ENCODE measurements at regions not wholly inside any gene's neighbourhood (a gene's known extent, or its start where the extent isn't known, plus 50 kb on each side); places are given as distances from the start of the nearest gene placed in this dataset.
A peak's percentile ranks its signal among the peaks of the same experiment; 100 is the strongest.
"Not testable (repeated sequence)": the region's sequence is repeated elsewhere in the genome, so short reads cannot be mapped to it uniquely, and the experiment has no call there.

DNA sequence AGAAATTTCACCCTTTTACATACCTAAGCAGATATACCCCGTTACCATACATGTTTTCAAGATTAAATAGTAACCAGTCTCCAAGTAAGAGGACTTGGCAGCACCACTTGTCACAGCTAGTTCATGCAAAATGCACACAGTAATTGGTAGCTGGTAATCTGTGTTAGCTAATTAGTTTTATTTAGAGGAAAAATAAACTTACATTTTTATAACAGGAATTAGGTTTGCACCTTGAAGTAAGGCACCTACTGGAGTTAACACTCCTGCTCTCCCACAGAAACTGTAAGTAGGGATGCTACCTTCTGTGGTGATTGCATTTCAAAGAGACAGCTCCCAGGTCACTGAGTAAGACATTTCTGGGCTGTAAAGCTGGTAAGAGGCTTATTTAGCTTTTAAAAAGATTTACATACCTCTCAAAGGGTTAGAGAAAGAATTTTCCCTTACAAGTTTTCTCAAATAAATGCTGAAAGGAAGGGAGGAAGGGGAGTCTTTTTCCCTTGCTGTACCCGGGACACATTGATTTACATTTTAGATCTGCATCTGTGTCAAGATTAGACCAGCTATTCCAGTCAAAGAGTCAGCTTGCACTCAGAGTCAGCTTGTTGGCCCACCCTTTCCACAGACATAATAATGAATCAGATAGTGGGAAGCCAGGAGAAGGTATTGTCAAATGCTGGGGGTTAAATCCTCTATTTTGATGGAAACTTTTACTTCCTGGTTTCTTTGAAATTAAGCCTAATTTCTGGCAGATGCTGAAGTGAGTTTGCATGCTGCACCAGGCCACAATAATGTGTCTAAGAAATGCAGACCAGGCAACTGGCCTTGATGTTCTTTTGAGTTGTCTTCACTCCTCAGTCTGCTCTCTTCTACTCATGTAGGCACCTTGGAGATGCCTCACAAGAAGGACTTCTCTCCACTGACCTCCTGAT, 77.6 kb upstream of the CHD2 start:
- DNase-seq (ENCODE audit: low read depth in 2 of 2) = no peak

DNA sequence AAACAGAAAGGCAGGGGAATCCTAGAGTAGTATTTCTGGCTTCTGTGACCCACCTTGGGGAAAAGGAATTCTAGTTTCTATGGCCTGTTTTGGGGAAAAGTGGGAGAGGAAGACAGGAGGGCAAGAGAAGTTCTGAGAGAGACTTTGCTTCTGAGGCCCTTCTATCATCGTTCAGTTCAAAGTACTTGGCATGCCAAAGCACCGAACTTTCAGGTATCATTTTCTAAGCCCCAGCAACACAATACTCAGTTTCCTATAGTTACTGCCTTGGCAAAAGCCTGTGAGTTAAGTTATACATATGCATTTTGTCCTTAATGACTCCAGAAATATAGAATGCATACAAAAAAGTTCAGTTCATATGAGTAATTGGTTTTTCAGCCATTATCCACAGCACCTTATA, 74.1 kb upstream of the CHD2 start:
- DNase-seq (ENCODE audit: low read depth in 2 of 2) = no peak

DNA sequence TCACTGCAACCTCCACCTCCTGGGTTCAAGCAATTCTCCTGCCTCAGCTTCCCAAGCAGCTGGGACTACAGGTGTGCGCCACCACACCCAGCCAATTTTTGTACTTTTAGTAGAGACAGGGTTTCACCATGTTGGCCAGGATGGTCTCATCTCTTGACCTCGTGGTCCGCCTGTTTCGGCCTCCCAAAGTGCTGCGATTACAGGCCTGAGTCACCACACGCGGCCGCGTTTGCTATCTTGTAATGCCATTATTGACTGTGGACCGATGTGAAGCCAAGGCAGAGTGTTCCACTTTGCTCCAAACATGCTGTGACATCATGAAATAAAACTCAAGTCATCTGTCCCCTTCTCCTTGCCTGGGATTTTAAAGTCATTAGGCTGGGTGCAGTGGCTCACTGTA, 72.1 kb upstream of the CHD2 start:
- not testable (repeated sequence) for DNase-seq (ENCODE audit: low read depth in 2 of 2)

DNA sequence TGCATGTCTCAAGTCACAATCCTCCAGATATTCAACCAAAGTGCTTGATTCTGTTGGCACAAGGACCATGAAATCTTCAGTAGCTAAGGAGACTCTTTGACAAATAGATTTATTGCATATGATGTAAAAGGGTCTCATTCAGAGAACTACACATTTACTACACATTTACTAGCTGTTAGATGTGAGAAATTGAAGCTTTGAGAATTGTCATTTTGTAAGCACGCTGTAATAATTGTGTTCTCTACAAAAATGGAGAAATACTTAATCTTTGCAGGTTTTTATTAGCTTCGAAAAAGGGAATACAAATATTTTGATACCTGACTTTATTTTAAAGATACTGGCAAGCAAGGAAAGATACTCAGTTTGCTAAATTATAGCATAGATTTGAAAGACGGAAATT, 70.2 kb upstream of the CHD2 start:
- no peak for DNase-seq (ENCODE audit: low read depth in 2 of 2)

DNA sequence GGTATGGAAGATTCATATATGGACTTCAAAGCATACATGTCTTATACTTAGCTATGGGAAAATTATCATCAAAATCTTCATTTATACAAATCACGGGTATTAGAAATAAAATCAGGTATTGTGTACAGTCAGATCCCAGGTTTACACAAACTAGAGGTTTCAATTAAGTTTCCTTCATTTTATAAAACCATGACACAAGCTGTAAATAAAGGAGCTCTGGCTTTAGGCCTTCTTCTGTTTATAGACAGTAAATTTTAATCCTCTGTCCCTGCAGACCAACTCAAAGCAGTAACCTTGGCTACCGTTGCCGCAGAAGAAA, 68.8 kb upstream of the CHD2 start:
- no peak for DNase-seq (ENCODE audit: low read depth in 2 of 2)

DNA sequence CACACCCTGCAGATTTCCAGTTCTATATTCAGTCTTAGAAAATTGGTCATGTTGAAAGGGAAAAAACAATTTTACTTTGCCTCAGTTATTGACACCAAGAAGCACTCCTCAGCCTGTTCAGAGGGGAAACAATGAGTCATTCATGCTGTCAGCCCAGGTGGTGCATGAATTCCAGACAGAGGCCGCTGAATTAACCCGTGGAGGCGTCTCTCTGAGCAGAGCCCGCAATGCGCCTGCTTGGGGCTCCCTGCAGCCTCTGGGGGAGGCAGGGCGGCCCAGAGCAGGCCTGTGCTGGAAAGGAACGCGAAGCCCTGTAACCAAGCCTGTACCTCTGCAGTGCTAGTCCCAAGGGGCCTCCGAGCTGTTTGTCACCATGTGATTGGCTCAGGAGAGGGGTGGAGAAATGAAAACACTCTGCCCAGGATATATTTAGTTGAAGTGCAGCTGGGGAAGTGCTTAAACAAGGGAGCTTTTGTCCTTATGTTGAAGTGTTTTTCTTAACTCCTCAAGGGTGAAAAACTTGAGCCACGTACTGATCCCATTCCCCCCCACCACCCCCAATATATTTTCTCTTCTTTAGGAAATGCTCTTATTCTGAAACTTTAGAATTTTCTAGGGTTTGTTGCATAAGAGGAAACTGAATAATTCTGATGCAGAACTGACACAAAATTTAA, 68.3 kb upstream of the CHD2 start:
- DNase-seq (ENCODE audit: low read depth in 2 of 2) = peak; percentile 64 to 84

DNA sequence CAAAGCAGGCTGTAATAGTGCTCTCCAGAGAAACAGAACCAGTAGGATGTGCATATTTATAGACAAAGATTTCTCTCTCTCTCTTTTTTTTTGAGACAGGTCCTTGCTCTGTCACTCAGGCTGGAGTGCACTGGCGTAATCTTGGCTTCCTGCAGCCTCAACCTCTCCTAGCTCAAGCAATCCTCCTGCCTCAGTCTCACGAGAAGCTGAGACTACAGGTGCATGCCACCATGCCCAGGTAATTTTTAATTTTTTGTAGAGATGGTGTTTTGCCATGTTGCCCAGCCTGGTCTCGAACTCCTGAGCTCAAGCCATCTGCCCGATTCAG, 67.1 kb upstream of the CHD2 start:
- DNase-seq (ENCODE audit: low read depth in 2 of 2) = no peak

DNA sequence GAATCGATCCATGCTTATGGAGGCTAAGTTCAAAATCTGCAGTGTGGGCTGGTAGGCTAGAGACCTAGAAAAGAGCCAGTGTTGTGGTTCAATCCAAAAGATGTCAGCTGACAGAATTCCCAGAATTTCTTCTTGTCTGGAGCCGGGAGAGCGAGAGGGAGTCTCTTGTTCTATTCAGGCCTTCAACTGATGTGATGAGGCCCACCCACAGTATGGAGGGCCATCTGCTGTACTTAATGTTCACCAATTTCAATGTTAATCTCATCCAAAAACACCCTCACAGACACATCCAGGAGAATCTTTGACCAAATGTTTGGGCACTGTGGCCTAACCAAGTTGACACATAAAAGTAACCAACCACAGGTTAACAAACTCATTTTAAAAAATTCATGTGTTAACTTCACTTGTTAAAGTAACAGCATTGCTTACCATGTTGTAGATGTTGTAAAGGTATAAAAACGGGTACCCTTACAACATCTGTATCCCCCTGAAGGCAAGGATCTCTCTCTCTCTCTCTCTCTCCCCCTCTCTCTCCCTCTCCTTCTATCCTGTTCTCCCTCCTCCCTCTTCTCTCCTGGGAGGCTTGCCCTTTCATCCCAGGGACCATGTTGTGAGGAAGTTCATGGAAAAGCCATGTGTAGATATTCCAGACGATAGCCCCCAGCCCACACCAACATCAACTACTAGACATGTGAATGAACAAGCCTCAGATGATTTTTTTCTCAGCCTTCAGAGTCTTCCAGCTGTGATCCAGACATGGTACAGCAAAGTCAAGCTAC, 66.4 kb upstream of the CHD2 start:
- DNase-seq (ENCODE audit: low read depth in 2 of 2) = no peak

DNA sequence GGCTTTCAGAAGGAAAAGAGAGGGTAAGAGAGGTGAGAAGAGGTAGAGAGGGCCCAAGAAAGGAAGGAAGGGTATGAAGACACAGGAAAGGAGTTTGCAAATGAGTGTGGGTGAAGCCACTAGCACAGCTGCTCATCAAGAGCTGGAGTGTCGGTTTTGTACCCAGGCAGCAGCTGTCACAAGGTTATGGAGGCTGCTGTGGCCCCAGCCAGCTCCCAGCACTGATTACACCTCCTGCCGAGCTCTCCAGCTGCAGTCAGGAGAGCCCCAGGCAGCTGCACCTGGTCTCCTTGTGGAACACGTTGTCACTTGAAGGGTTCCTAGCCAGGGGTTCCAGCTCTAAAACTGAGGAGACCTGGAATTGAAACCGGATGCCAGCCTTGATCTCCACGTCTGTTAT, 60.4 kb upstream of the CHD2 start:
- DNase-seq (ENCODE audit: low read depth in 2 of 2) = no peak

DNA sequence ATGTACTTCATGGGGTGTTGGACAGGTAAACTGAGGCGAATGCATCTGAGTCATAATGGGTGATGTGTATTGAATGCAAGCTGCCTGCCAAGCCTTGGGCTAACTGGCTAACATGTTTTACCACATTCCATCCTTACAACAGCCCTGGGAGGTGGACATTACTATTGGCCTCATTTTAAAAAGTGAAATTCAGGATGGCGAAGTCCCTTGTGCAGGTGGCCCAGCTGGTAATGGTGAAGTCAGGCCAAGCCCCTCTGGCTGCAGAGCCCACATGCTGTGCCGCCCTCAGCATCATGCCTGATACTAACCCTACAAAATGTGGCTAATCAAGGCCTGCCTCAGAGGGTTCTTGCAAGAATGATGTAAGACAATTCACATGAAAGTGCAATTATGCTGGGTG, 60.0 kb upstream of the CHD2 start:
- DNase-seq (ENCODE audit: low read depth in 2 of 2) = no peak

DNA sequence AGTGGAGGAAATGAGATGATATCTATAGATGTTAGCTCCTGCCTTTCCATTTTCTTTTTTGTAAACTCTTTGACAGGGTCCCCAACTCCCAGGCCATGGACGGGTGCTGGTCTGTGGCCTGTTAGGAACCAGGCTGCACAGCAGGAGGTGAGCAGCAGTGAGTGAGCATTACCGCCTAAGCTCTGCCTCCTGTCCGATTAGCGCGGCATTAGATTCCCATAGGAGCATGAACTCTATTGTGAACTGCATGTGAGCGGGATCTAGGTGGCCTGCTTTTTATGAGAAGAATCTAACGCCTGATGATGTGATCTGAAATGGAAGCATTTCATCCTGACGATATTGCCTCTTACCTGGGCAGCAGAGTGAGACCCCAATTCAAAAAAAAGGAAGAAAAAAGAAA, 56.8 kb upstream of the CHD2 start:
- DNase-seq (ENCODE audit: low read depth in 2 of 2) = no peak

DNA sequence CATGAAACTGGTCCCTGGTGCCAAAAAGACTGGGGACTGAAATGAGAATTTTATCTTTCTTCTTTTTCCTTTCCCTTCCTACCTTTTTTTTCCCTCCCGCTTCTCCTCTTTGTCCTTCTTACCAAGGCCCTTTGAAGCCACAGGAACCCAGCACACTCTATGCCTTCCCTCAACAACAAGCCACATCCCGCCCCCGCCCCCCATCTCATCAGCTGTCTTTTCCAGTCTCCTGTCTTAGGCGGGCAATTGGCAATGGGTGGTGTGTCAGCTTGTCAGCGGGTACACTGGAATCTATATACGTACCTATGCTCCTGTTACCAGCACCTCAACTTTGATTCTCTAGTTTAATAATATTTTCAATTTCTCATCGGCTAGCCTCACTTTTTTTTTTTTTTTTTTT, 56.3 kb upstream of the CHD2 start:
- no peak for DNase-seq (ENCODE audit: low read depth in 2 of 2)

DNA sequence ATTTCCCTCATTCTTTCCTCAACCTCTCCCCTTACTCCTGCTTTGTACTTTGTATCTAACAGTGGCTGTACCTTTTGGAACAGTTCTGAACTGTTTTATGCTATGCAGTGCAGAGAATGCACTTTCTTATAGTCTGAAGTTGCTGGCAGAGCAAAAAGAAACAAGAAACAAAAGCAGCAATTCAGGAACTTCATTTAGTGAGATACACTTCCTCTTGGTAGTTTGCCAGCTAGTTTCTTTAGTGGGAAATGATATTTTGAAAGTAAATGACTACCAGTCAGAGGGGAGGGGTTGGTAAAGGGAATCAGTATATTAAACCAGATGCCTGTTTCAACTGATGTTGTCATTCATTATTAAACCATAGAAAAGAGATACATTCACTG, 55.0 kb upstream of the CHD2 start:
- no peak for DNase-seq (ENCODE audit: low read depth in 2 of 2)

DNA sequence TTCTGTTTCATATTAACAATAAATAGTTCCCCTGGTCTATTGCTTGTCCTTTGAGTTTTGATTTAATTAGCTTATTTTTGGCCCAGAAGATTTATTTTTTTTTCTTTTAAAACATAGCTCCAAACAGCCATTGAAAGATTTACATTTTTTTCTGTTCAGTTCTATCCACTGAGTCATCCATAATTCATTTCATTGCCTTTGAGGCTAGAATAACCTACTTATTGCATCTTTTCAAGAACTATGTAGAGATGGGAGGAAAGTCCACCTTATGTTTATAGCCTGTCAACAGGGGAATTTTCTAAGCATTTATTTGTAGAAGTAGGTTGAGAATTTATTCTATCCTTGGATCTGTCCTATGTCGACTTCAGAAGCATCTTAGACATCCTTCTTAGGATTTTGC, 53.4 kb upstream of the CHD2 start:
- no peak for DNase-seq (ENCODE audit: low read depth in 2 of 2)

DNA sequence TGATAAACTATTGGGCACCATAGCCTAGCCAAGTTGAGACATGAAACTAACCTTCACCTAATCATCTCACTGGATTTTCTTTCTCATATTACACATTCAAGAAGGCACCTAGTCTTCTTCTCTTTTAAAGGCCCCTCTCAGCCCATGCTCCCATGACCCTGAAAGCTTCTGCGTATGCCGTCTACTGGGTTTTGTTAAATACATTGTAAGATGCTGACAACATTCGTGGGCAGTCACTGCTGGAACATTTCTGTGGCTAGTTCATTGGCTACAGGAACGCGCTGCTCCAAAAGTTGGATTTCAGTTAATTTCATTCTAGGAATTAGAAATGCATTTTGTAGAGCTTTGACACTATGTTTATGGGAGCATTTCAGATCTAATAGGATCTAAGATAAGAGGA, 52.3 kb upstream of the CHD2 start:
- no peak for DNase-seq (ENCODE audit: low read depth in 2 of 2)

DNA sequence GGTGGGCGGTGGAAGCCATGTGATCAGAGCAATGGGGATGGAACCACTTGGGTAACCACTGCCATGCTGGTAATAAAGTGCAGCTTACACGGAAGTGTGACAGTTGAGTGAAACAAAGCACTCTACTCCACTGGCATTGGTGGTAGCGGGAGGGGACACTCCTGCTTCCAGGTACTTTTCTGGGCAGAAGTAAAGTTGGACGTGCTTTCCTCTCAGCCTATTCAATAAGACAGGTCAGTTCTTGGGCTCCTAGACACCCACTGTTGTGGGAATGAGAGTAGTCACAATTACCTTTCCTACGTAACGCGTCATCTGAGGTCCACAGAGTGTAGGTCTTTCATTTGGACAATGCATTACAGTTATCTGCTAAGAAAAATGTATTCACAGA, 51.7 kb upstream of the CHD2 start:
- DNase-seq (ENCODE audit: low read depth in 2 of 2) = no peak

DNA sequence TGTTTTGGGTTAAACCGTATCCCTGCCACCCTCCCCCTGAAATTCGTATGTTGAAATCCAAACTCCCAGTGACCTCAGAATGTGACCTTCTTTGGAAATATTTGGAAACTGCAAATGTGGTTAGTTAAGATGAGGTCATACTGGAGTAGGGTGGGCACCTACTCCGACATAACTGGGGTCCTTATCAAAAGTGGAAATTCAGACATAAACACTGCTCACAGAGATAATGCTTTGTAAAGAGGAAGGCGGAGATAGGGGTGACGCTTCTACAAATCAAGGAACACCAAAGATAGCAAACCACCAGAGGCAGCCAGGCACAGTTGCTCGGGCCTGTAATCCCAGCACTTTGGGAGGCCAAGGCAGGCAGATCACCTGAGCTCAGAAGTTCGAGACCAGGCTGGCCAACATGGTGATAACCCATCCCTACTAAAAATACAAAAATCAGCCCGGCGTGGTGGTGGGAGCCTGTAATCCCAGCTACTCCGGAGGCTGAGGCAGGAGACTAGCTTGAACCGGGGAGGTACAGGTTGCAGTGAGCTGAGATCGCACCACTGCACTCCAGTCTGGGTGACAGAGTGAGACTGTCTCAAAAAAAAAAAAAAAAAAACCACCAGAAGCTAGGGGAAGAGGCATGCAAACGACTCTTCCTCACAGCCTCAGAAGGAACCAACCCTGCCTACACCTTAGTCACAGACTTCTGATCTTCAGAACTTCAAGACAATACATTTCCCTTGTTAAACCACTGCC, 51.1 kb upstream of the CHD2 start:
- DNase-seq (ENCODE audit: low read depth in 2 of 2) = peak in 1 of 2 donors; percentile 5

DNA sequence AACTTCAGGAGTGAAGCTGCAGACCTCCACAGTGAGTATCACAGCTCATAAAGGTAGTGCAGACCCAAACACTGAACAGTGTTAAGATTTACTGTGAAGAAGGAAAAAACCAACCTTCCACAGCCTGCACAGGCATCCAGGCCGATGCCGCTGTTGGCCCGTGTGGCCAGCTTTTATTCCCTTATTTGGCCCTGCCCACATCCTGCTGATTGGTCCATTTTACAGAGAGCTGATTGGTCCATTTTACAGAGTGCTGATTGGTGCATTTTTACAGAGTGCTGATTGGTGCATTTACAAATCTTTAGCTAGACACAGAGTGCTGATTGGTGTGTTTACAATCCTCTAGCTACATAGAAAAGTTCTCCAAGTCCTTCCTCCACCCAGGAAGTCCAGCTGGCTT, 49.9 kb upstream of the CHD2 start:
- DNase-seq (ENCODE audit: low read depth in 2 of 2) = not testable (repeated sequence)

Measured in activated CD8-positive, alpha-beta memory T cell treated with anti-CD3 and anti-CD28 coated beads for 4 hours (primary cell).